HepG2 (cell line): ENCODE measurements at regions not wholly inside any gene's neighbourhood (a gene's known extent, or its start where the extent isn't known, plus 50 kb on each side); places are given as distances from the start of the nearest gene placed in this dataset.

ENCODE experiments used
- ATAC-seq: fragments of 200-7000 bp; cut with Tn5 transposase; 3 replicates; pipeline ENCODE4 v1.9.1; 2020; ENCODE audit warnings: mild to moderate bottlenecking, moderate library complexity
- BruUV-seq: library from RNA; stranded (reverse); fragments of 400-500 nt; replicated peaks from 2 replicates; lab custom pipeline; 2021; lab: Mats Ljungman, UMichigan
- CTCF ChIA-PET: fragments of 300-600 bp; formaldehyde crosslinking; extraction: SDS; loops from one replicate; lab custom pipeline; 2021; ENCODE audit warnings: low total read pairs, inconsistent platforms, low intra/inter-chr PET ratio; lab: Yijun Ruan, JAX
- POLR2A ChIA-PET: fragments of 350-600 bp; sonication (Branson Sonifier 250); formaldehyde crosslinking; loops from one replicate; lab custom pipeline; 2020; ENCODE audit warnings: antibody characterized with exemption, inconsistent platforms; lab: Yijun Ruan, JAX
- DNase-seq: peaks from one replicate; pipeline ENCODE4 v3.0.0-alpha.2; 2015; ENCODE audit warnings: low spot score
- FAIRE-seq: peaks from 3 replicates; lab custom pipeline; 2011; peaks lifted over from hg19 to GRCh38; lab: Jason Lieb, UNC
- H2AFZ ChIP-seq: one replicate; pipeline ENCODE4 v1.6.1; 2011; ENCODE audit warnings: low read length, inconsistent platforms
- H3K27ac ChIP-seq: fragments of 300-600 bp; 3 replicates; pipeline ENCODE4 v1.8.0; 2011; ENCODE audit warnings: mixed run types, mild to moderate bottlenecking, mixed read lengths, low read length, inconsistent platforms; ENCODE audit not compliant: insufficient read depth; ENCODE audit errors: extremely low read length
- H3K27me3 ChIP-seq, 2 experiments: fragments of 200-600 bp in 1 of 2; 2 replicates in 1 of 2; 3 replicates in 1 of 2; pipeline versions ENCODE4 v1.6.0 to v1.8.0; 2011; ENCODE audit warnings: low read length in 2 of 2, mild to moderate bottlenecking in 2 of 2, moderate library complexity in 2 of 2, inconsistent platforms in 1 of 2; ENCODE audit not compliant: insufficient read depth in 2 of 2, control insufficient read depth in 1 of 2
- H3K36me3 ChIP-seq, 2 experiments: fragments of 200-600 bp in 1 of 2; replicated peaks in 1 of 2; 2 replicates in 1 of 2; 3 replicates in 1 of 2; pipeline versions ENCODE4 v1.5.1 to v1.8.0; 2011; ENCODE audit warnings: low read length in 2 of 2, inconsistent platforms in 1 of 2; ENCODE audit not compliant: insufficient read depth in 2 of 2, control insufficient read depth in 1 of 2
- H3K4me1 ChIP-seq: 2 replicates; pipeline ENCODE4 v1.5.1; 2012; ENCODE audit warnings: low read length, inconsistent platforms; ENCODE audit not compliant: insufficient read depth
- H3K4me2 ChIP-seq: 2 replicates; pipeline ENCODE4 v1.6.0; 2011; ENCODE audit warnings: low read depth, low read length, inconsistent platforms
- H3K4me3 ChIP-seq, 3 experiments: fragments of 200-600 bp in 1 of 3; sonication (generic), shearing (Covaris generic) in 1 of 3; replicated peaks in 1 of 3; 2 replicates each; pipeline ENCODE4 v1.5.1; 2011 to 2016; ENCODE audit warnings: low read length in 3 of 3, inconsistent platforms in 2 of 3, low read depth in 2 of 3, mild to moderate bottlenecking in 2 of 3, control low read depth in 1 of 3, mixed read lengths in 1 of 3; ENCODE audit not compliant: insufficient read depth in 1 of 3
- H3K79me2 ChIP-seq: one replicate; pipeline ENCODE4 v1.6.1; 2011; ENCODE audit warnings: low read length, inconsistent platforms; ENCODE audit not compliant: insufficient read depth
- H3K9ac ChIP-seq: 2 replicates; pipeline ENCODE4 v1.6.0; 2011; ENCODE audit warnings: mild to moderate bottlenecking, low read depth, low read length, inconsistent platforms; ENCODE audit not compliant: insufficient read depth
- H3K9me3 ChIP-seq: 2 replicates; pipeline ENCODE4 v1.5.1; 2012; ENCODE audit warnings: mild to moderate bottlenecking, low read length
- H4K20me1 ChIP-seq: 2 replicates; pipeline ENCODE4 v1.6.0; 2011; ENCODE audit warnings: inconsistent platforms, mild to moderate bottlenecking, low read length, moderate library complexity; ENCODE audit not compliant: insufficient read depth
- AGO2 ChIP-seq: fragments of 200-400 bp; formaldehyde crosslinking; optimal IDR thresholded peaks from 2 replicates; pipeline ENCODE3; 2017; ENCODE audit warnings: mild to moderate bottlenecking, low read depth, low read length, moderate library complexity
- ATRX ChIP-seq: sonication (generic); formaldehyde crosslinking; IDR thresholded peaks from 2 replicates; pipeline ENCODE4 v1.4.0; 2020; ENCODE audit warnings: missing genetic modification reagents, borderline replicate concordance
- GZF1 ChIP-seq: sonication (generic); formaldehyde crosslinking; IDR thresholded peaks from 2 replicates; pipeline ENCODE4 v1.5.1; 2020; ENCODE audit warnings: mild to moderate bottlenecking, missing genetic modification reagents
- HINFP ChIP-seq: sonication (generic); formaldehyde crosslinking; IDR thresholded peaks from 2 replicates; pipeline ENCODE4 v1.4.0; 2020; ENCODE audit warnings: low read depth, mild to moderate bottlenecking, missing genetic modification reagents
- JARID2 ChIP-seq: sonication (generic); formaldehyde crosslinking; IDR thresholded peaks from 2 replicates; pipeline ENCODE4 v1.8.1; 2023; ENCODE audit warnings: missing genetic modification reagents, inconsistent platforms; ENCODE audit not compliant: insufficient replicate concordance
- PAWR ChIP-seq: sonication (generic); formaldehyde crosslinking; IDR thresholded peaks from 2 replicates; pipeline ENCODE4 v1.4.0; 2020; ENCODE audit warnings: missing genetic modification reagents, mild to moderate bottlenecking, borderline replicate concordance
- PAX8 ChIP-seq: sonication (generic); formaldehyde crosslinking; IDR thresholded peaks from 2 replicates; pipeline ENCODE4 v1.8.0; 2022; ENCODE audit warnings: mild to moderate bottlenecking, missing genetic modification reagents, borderline replicate concordance
- SYNCRIP ChIP-seq: fragments of 200-400 bp; formaldehyde crosslinking; IDR thresholded peaks from 2 replicates; pipeline ENCODE4 v1.6.1; 2018; ENCODE audit warnings: mild to moderate bottlenecking, low read depth, low read length; ENCODE audit not compliant: insufficient read depth
- TCF12 ChIP-seq, 2 experiments: fragments of 450-650 bp in 1 of 2; sonication (generic) in 1 of 2; formaldehyde crosslinking in 1 of 2; IDR thresholded peaks; 2 replicates each; pipeline versions ENCODE4 v1.6.1 to v1.8.0; 2017 to 2022; ENCODE audit warnings: antibody characterized with exemption in 1 of 2, mild to moderate bottlenecking in 1 of 2, missing genetic modification reagents in 1 of 2, moderate library complexity in 1 of 2
- THYN1 ChIP-seq: sonication (generic); formaldehyde crosslinking; IDR thresholded peaks from 2 replicates; pipeline ENCODE4 v1.8.1; 2023; ENCODE audit warnings: low read depth, mild to moderate bottlenecking, moderate library complexity, missing genetic modification reagents, borderline replicate concordance
- U2AF2 ChIP-seq: fragments of 200-400 bp; formaldehyde crosslinking; IDR thresholded peaks from 2 replicates; pipeline ENCODE4 v1.6.1; 2017; ENCODE audit warnings: low read depth, mild to moderate bottlenecking, low read length
- UBTF ChIP-seq: sonication (generic); formaldehyde crosslinking; IDR thresholded peaks from 2 replicates; pipeline ENCODE4 v1.4.0; 2020; ENCODE audit warnings: mild to moderate bottlenecking, missing genetic modification reagents
- ZNF326 ChIP-seq: sonication (generic); formaldehyde crosslinking; IDR thresholded peaks from 2 replicates; pipeline ENCODE4 v1.4.0; 2020; ENCODE audit warnings: missing genetic modification reagents, borderline replicate concordance
- ZNF333 ChIP-seq: sonication (generic); formaldehyde crosslinking; IDR thresholded peaks from 2 replicates; pipeline ENCODE4 v1.4.0; 2020; ENCODE audit warnings: mild to moderate bottlenecking, missing genetic modification reagents, borderline replicate concordance
- ZNF343 ChIP-seq: sonication (generic); formaldehyde crosslinking; IDR thresholded peaks from 2 replicates; pipeline ENCODE4 v1.4.0; 2020; ENCODE audit warnings: mild to moderate bottlenecking, missing genetic modification reagents
- ZNF570 ChIP-seq: sonication (generic); formaldehyde crosslinking; IDR thresholded peaks from 2 replicates; pipeline ENCODE4 v1.4.0; 2020; ENCODE audit warnings: mild to moderate bottlenecking, missing genetic modification reagents, borderline replicate concordance
- ZNF598 ChIP-seq: sonication (generic); formaldehyde crosslinking; IDR thresholded peaks from 2 replicates; pipeline ENCODE4 v1.5.1; 2020; ENCODE audit warnings: mild to moderate bottlenecking, missing genetic modification reagents, borderline replicate concordance
- WGBS: methylation state at CpG from one replicate; pipeline ENCODE4 v1.1.6; 2017; ENCODE audit warnings: low lambda C conversion rate; 5-methylcytosine and 5-hydroxymethylcytosine counted together
- in situ Hi-C: cut with HindIII; loops from 2 replicates; pipeline ENCODE4 v1.10.0; 2017; ENCODE audit warnings: low pct_unique_long_range_greater_than_20kb; ENCODE audit not compliant: extremely low pct_ligation_motif_present
- intact Hi-C: fragments of 100-400 bp; cut with micrococcal nuclease; formaldehyde crosslinking; loops from one replicate; pipeline ENCODE4 v1.10.0; 2022; ENCODE audit not compliant: unreplicated experiment

GRCh38 chr10:112000466-112000865 lies 183.1 kb downstream of the GPAM start:
- no peak for FAIRE-seq
- CTCF ChIA-PET = no interaction called here
- 38% methylated on average over 2 of the region's 2 CpGs for WGBS

DNA sequence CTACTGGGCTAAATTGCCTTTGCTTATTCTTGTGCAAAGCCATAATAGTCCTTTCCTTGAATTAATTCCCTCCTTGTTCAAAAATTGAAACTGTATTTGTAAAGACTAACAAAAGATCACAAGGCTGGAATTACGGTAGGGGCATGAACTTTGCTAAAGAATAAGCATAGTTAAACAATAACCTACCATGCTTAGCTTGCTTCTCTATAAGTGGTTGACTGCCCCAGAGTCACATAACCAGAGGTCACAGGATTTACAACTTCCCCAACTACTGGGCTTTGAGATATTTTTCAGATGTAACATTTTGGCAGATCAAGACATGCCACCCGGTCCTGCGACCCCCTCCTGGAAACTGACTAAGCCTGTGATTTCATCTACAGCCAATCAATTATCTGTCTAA lies 181.4 kb downstream of the GPAM start:
- TF ChIP-seq THYN1 (CRISPR knock-in tag) (no peak), UBTF (CRISPR knock-in tag) (no peak), AGO2 (no peak), ZNF598 (CRISPR knock-in tag) (no peak), ZNF326 (CRISPR knock-in tag) (no peak), PAX8 (CRISPR knock-in tag) (no peak), PAWR (no peak), HINFP (no peak), JARID2 (CRISPR knock-in tag) (no peak), ZNF343 (CRISPR knock-in tag) (no peak), TCF12 (IDR thresholded peaks at IDR 0.05) (no peak), TCF12 (CRISPR knock-in tag; IDR thresholded peaks at IDR 0.05) (no peak), SYNCRIP (no peak), ATRX (CRISPR knock-in tag) (no peak), GZF1 (CRISPR knock-in tag) (no peak)
- CTCF ChIA-PET = no interaction called here
- H3K4me1 ChIP-seq = no peaks in the 10 kb centered on the region
- DNase-seq (no peak), ATAC-seq (no peak), FAIRE-seq (no peak)
- no peaks in the 10 kb centered on the region for H3K27me3 ChIP-seq
- no TSS peak for BruUV-seq
- WGBS = 50% methylated on average over 3 of the region's 3 CpGs
- no peaks in the 10 kb centered on the region for H3K36me3 ChIP-seq
- no peaks in the 10 kb centered on the region for H3K79me2 ChIP-seq
- no peak overlapping the region for H3K4me2 ChIP-seq
- no peak overlapping the region for H3K4me3 ChIP-seq
- no peaks in the 10 kb centered on the region for H3K9me3 ChIP-seq
- no peak overlapping the region for H3K27ac ChIP-seq
- in situ Hi-C loops = no loop called here
- POLR2A ChIA-PET = no interaction called here
- intact Hi-C loops = no loop called here
- H4K20me1 ChIP-seq = no peaks in the 10 kb centered on the region
- H3K9ac ChIP-seq = no peak overlapping the region
- no peak overlapping the region for H2AFZ ChIP-seq

More at GRCh38 chr10:112000466-112000865, 183.1 kb downstream of the GPAM start:
- H3K4me1 ChIP-seq = no peaks in the 10 kb centered on the region
- no peaks in the 10 kb centered on the region for H4K20me1 ChIP-seq
- H3K9ac ChIP-seq = no peak overlapping the region
- POLR2A ChIA-PET = no interaction called here
- ATAC-seq (no peak), DNase-seq (no peak)
- intact Hi-C loops (no loop called here), in situ Hi-C loops (no loop called here)
- no peaks in the 10 kb centered on the region for H3K79me2 ChIP-seq
- TF ChIP-seq ZNF570 (CRISPR knock-in tag) = no peak
- no peak for TF ChIP-seq ZNF333 (CRISPR knock-in tag)
- TF ChIP-seq U2AF2 = no peak
- H3K27ac ChIP-seq = no peak overlapping the region
- no peak overlapping the region for H2AFZ ChIP-seq
- no peaks in the 10 kb centered on the region for H3K9me3 ChIP-seq
- BruUV-seq = no TSS peak
- H3K36me3 ChIP-seq = no peaks in the 10 kb centered on the region
- H3K4me3 ChIP-seq = no peak overlapping the region
- H3K27me3 ChIP-seq = no peaks in the 10 kb centered on the region
- no peak overlapping the region for H3K4me2 ChIP-seq
